HFFc6 (cell line): ENCODE measurements at regions not wholly inside any gene's neighbourhood (a gene's known extent, or its start where the extent isn't known, plus 50 kb on each side); places are given as distances from the start of the nearest gene placed in this dataset.

Experiments
- DNase-seq: peaks from one replicate; pipeline ENCODE4 v3.0.0-alpha.2; 2018
- H3K27ac Mint-ChIP-seq: 2 replicates; pipeline ENCODE4 v1.8.0; 2020; ENCODE audit warnings: mild to moderate bottlenecking, mixed read lengths
- H3K27me3 Mint-ChIP-seq: 2 replicates; pipeline ENCODE4 v1.8.0; 2021; ENCODE audit warnings: mild to moderate bottlenecking, moderate library complexity, mixed read lengths; ENCODE audit not compliant: insufficient read depth
- H3K36me3 Mint-ChIP-seq: 2 replicates; pipeline ENCODE4 v1.8.0; 2021; ENCODE audit warnings: low read depth, mixed read lengths
- H3K4me1 Mint-ChIP-seq: 2 replicates; pipeline ENCODE4 v1.8.0; 2020; ENCODE audit warnings: low read depth, mixed read lengths
- H3K4me3 Mint-ChIP-seq: 2 replicates; pipeline ENCODE4 v1.8.0; 2020; ENCODE audit warnings: mild to moderate bottlenecking, moderate library complexity, mixed read lengths
- H3K9me3 Mint-ChIP-seq: 2 replicates; pipeline ENCODE4 v1.8.0; 2020; ENCODE audit warnings: mild to moderate bottlenecking, mixed read lengths
- CTCF ChIP-seq: fragments of 200-600 bp; sonication (generic); IDR thresholded peaks from 2 replicates; pipeline ENCODE4 v1.5.0; 2021; ENCODE audit warnings: antibody characterized with exemption, mild to moderate bottlenecking

GRCh38 chr6:11828262-11828870 is 49.8 kb upstream of the ADTRP start:
- Mint-ChIP-seq H3K9me3 (no peaks in the 10 kb centered on the region), H3K4me1 (peaks cover 8% of the 10 kb centered on the region), H3K27me3 (peaks cover 1% of the 10 kb centered on the region), H3K36me3 (no peaks in the 10 kb centered on the region), H3K27ac (no peak overlapping the region), H3K4me3 (no peak overlapping the region)
- no peak for DNase-seq
- TF ChIP-seq CTCF = no peak
